ENCODE measurements at regions not wholly inside any gene's neighbourhood (a gene's known extent, or its start where the extent isn't known, plus 50 kb on each side); places are given as distances from the start of the nearest gene placed in this dataset.

GRCh38 chr5:57572461-57572860 is 89.8 kb upstream of the ACTBL2 start:
- DNase-seq (ENCODE audit: low read depth, low spot score): no peak

- DNase-seq (ENCODE audit: low read depth, low spot score): no peak
These were observed 87.0 kb upstream of the ACTBL2 start for GRCh38 chr5:57569601-57570000.

GRCh38 chr5:57568136-57568535 is 85.5 kb upstream of the ACTBL2 start:
- no peak for DNase-seq (ENCODE audit: low read depth, low spot score)

- peak; percentile 59 for DNase-seq (ENCODE audit: low read depth, low spot score)
These were observed 84.3 kb upstream of the ACTBL2 start for GRCh38 chr5:57566914-57567313.

DNA sequence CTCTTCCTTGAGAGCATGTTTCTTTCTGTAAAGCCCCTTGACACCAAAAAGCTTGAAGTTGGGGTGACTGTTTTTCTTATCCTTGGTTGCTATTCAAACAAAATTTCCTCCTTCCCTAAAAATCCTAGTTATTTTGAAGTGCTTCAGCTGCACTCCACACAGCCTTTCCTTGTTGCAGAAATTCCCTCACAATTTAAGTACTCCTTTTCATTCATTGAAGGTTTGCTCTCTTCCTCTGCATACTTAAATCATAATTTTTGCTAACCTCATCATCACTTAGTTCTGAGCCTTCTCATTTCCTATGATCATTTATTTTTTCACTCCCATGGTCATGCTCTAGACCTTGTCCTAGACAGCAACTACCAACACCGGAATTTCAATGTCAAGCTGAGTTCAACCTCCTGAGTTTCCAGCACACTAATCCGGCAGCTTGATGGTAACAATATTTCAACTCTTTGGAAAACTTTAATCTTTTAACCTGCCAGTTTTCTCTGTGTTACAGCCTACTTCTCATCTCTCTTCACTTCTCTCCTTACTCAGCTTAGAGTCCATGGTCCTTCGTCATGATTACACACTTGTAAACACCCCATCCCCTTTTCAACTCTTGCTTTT is 78.7 kb upstream of the ACTBL2 start:
- no peak for DNase-seq (ENCODE audit: low read depth, low spot score)

DNA sequence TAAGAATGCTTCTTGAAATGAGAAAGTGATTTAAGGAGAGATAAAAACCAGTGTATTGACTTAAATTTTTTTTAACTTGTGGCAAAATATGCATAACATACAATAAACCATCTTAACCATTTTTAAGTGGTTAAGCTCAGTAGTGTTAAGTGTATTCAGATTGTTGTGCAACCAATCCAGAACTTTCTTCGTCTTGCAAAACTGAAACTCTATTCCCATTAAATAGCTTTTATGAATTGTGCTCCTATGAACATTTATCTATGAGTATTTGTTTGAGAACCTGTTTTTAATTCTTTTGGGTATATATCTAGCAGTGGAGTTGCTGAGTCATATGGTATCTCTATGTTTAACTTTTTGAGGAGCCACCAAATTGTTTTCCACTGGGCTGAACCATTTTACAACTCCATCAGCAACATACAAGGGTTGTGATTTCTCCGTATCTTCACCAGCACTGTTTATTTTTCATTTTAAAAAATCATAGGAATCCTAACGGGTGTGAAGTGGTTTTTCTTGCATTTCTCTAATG is 76.6 kb upstream of the ACTBL2 start:
- DNase-seq (ENCODE audit: low read depth, low spot score): no peak

- DNase-seq (ENCODE audit: low read depth, low spot score): no peak
These were observed 69.4 kb upstream of the ACTBL2 start for GRCh38 chr5:57552033-57552432.

GRCh38 chr5:57551251-57551650 is 68.6 kb upstream of the ACTBL2 start:
- no peak for DNase-seq (ENCODE audit: low read depth, low spot score)

- peak; percentile 4 for DNase-seq (ENCODE audit: low read depth, low spot score)
These were observed 67.5 kb upstream of the ACTBL2 start for GRCh38 chr5:57550132-57550531.

DNA sequence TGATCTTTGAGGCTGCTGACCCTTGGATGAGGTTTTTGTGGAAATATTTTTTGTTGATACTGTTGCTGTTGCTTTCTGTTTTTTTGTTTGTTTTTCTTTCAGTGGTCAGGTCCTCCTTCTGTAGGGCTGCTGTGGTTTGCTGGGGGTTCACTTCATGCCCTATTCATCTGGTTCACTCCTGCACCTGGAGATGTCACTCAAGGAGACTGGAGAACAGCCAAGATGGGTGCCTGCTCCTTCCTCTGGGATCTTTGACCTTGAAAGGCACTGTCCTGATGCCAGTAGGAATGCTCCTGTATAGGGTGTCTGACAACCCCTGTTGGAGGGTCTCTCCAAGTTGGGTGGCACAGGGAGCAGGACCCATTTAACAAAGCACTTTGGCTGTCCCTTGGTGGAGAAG is 67.0 kb upstream of the ACTBL2 start:
- DNase-seq (ENCODE audit: low read depth, low spot score): no peak

DNA sequence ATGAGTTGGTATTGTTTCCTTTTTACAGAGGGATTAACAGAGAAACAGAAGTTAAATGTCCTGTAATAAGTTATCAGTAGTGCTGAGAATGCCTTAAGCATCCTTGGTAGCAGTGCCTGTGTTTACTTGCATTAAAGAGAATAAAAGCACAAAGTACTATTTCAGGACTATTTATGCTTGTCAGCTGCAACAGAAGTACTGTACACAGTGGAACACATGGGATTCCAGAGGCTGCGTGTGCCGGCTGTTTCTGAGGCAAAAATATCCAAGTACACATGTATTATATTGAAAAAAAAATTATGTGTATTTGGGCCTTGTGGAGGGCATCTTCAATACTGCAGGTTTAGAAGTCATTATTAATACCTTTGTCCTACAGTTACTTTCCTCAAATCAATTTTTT is 58.2 kb upstream of the ACTBL2 start:
- DNase-seq (ENCODE audit: low read depth, low spot score): no peak

- DNase-seq (ENCODE audit: low read depth, low spot score): no peak
These were observed 56.7 kb upstream of the ACTBL2 start for GRCh38 chr5:57539281-57539701.

GRCh38 chr5:57538341-57538955 is 55.8 kb upstream of the ACTBL2 start:
- DNase-seq (ENCODE audit: low read depth, low spot score): no peak

DNA sequence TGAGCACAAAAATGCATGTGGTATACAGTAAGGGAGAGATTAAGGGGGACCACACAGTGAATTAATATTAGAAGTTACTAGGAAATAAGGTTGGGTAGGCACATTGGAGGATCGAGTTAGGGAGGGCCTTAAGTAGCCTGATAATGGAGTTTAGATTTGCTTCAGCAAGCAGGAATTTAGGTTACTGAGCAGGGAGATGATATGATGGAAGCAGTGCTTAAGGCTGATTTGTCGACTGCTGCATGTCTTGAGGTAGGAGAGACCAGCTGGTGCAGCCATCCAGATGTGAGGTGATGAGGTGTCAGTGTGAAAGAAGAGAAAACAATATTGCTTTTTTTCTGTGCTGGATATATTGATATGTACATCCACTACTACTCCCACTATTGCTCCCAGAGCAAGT is 55.2 kb upstream of the ACTBL2 start:
- no peak for DNase-seq (ENCODE audit: low read depth, low spot score)

DNA sequence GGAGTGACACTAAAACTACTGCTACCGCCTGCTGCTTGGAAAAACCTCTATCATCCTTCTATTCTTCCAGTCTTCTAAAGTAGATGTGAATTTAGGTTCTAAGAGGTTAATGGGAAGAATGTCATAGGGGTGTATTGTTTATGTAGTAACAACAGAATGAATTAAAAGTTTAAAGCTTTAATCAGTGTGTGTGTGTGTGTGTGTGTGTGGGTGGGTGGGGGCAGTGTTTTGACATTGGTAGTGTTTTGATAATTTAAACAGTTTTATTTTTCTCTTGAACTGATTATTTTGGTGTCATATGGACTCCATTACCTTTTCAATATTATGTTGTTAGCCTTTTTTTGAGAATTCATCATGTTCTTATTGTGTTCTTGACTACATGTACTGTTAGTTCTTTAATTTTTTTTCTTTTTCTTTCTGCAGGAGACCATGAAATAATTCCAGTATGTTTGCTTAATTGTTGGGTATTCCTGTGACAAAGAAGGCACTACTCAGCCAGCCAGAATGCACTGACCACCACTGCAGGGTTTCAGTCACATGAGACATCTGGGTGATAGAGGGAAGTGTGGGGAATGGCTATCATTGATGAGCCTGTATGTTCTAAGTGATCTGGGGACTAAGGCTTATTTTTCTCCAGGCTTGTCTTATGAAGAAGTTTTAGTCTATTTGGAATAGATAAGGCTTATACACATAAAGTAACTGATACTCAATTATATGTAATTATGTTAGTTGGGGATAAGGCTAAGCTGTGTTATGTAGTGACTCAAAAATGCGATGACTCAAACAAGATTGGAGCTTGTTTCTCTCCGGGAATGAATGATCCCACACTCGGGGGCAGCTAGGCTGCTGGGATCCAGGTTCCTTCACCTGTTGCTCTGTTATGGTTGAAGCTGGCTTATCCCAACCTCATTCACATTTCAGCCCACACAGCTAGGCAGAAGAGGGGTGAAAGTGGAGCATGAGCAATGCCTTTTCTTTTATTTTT is 50.2 kb upstream of the ACTBL2 start:
- DNase-seq (ENCODE audit: low read depth, low spot score): no peak
